GM21390 (cell line): ENCODE measurements at regions not wholly inside any gene's neighbourhood (a gene's known extent, or its start where the extent isn't known, plus 50 kb on each side); places are given as distances from the start of the nearest gene placed in this dataset.
"Not testable (repeated sequence)": the region's sequence is repeated elsewhere in the genome, so short reads cannot be mapped to it uniquely, and the experiment has no call there.

Experiments
- ATAC-seq: cut with Tn5 transposase; IDR thresholded peaks from one replicate; pipeline ENCODE4 v1.9.1; 2021; ENCODE audit not compliant: unreplicated experiment

DNA sequence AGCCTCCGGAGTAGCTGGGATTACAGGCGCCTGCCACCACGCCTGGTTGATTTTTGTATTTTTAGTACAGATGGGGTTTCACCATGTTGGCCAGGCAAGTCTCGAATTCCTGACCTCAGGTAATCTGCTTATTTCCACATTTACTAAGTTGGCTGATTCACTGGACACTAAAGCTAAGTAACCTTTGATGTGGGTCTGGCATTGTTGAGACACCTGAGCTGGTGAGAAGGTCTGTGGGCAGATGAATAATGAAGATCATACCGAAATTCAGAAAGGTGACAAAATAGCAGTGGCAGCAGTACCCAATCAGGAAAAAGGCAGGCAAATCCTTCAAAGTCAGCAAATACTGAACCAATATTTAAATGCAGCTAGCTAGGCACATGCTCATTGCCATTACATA is 210.6 kb upstream of the ZNF608 start:
- ATAC-seq, result no peak

DNA sequence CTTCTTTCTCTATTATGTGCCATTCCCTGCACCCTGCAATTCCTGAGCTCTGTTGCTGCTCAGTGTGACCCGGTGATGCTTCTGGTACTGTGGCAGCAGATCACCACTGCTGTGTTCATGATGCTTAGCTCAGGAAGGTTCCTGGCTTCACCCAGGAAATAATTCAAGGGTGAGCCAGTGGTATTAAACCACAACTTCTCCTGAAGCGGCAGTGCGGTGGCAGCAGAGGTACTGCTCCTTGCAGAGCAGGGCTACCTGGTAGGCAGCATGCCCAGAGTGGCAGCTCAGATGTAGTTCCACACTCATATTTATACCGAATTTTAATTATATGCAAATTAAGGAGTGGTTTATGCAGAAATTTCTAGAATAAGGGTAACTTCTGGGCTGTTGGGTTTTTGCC is 213.8 kb upstream of the ZNF608 start:
- ATAC-seq, result no peak

DNA sequence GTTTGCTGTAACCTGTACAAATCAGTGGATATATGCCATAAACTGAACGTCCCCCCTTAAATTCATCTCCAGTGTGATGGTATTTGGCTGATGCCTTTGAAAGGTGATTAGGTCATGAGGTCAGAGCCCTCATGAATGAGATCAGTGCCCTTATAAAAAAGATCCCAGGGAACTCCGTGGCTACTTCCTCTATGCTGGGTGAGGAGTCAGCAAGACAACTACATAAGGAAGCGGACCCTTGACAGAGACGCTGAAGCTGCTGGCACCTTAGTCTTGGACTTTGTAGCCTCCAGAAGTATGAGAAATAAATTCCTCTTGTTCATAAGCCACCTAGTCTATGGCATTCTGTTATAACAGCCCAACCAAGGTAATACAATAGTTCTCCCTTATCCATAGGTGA is 215.1 kb upstream of the ZNF608 start:
- ATAC-seq, result no peak

- no peak for ATAC-seq
Measured at GRCh38 chr5:124962111-124962510, 215.7 kb upstream of the ZNF608 start.

- ATAC-seq, result no peak
Measured at GRCh38 chr5:124962735-124963134, 216.3 kb upstream of the ZNF608 start.

GRCh38 chr5:124963236-124963919 is 216.9 kb upstream of the ZNF608 start:
- no peak for ATAC-seq

DNA sequence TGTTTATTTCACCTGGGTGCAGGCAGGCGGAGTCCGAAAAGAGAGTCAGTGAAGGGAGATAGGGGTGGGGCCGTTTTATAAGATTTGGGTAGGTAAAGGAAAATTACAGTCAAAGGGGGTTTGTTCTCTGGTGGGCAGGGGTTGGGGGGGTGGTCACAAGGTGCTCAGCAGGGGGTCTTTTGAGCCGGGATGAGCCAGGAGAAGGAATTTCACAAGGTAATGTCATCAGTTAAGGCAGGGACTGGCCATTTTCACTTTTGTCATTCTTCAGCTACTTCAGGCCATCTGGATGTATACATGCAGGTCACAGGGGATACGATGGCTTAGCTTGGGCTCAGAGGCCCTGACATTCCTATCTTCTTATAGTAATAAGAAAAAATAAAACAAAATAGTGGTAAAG is 220.3 kb upstream of the ZNF608 start:
- ATAC-seq, result not testable (repeated sequence)

GRCh38 chr5:124970381-124970780 is 223.9 kb upstream of the ZNF608 start:
- ATAC-seq, result not testable (repeated sequence)

DNA sequence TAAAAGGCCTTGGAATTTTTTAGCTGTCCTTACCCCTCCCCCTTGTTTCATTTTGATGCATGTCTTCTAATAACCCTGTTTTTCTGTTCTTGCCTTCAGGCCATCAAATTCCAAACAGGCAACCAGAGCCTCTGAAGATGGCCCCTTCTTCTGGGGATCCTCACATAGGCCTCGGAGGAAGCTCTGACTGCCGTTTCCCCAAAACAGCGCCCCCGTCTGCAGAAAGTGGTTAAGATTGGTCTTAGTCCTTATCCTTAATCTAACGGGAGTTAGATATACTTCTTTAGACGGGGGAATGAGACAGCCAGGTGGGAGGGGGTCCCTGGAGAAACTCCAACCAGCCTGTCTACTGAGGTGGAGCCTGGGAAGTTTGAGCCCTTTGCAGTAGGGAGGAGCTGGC is 226.3 kb upstream of the ZNF608 start:
- no peak for ATAC-seq

GRCh38 chr5:124973661-124974060 is 227.2 kb upstream of the ZNF608 start:
- ATAC-seq, result no peak

DNA sequence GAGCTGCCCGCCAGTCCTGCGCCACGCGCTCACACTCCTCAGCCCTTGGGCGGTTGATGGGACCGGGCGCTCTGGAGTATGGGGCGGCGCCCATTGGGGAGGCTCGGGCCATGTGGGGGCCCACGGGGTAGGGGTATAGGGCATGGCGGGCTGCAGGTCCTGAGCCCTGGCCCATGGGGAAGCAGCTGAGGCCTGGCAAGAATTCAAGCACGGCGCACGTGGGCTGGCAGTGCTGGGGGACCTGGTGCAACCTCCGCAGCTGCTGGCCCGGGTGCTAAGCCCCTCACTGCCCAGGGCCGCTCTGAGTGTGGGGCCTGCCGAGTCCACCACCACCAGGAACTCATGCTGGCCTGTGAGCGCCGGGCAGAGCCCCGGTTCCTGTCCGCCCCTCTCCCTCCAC is 229.6 kb upstream of the ZNF608 start:
- no peak for ATAC-seq

DNA sequence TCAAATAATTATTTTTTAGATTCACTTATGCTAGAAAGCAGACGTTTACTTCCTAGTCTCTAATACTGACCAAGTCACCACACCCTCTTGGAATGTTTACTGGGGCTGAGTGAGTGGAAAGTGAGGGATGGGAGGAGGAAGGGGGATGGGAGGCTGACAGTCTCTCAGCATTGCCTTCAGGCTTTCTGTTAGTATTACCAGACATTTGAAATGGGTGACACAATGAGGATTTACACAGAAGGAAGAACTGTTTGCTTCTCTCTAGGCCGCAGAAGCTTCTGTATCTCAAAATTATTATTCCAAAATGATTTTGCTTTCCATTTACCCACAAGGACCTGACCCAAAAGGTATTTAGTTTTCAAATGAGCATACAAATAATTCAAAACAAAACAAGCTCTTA is 232.8 kb upstream of the ZNF608 start:
- no peak for ATAC-seq

DNA sequence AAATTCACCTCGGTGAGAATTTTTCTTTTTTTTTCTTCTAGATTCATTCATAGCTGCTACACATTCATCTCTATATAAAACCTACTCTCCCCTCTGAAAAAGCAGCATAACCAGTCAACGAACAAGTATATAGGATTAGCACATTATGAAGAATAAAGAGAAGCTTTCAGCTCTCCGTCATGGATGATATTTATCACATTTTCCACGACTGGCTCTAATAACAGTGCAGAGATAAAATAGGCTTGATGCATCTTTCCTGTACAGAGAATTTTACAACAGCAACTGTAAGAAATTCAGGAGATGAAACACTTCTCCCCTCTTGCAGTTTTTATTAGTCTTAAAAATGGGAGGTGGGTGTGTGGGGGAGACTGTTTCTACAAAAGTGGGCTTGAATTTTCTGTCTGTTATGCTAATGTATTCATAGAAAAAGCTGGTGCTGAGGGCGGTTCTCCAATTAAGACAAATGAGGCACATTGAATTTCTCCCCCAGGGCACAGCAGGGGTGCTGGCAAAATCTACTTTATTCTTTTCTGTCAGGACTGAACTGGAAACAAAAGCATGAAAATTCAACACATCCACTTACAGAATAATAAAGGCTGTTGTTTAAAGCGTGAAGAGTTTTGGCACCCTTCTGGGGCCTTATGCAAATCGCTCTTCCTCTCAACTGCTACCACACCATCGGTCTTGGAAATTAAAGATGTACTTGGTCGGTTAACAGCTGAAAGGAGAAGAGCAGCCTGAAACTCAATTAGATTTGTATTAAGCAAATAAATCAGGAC is 233.9 kb upstream of the ZNF608 start:
- peak; percentile 97 for ATAC-seq

GRCh38 chr5:124981901-124982300 is 235.5 kb upstream of the ZNF608 start:
- ATAC-seq, result no peak

GRCh38 chr5:124986170-124986569 is 239.7 kb upstream of the ZNF608 start:
- no peak for ATAC-seq

DNA sequence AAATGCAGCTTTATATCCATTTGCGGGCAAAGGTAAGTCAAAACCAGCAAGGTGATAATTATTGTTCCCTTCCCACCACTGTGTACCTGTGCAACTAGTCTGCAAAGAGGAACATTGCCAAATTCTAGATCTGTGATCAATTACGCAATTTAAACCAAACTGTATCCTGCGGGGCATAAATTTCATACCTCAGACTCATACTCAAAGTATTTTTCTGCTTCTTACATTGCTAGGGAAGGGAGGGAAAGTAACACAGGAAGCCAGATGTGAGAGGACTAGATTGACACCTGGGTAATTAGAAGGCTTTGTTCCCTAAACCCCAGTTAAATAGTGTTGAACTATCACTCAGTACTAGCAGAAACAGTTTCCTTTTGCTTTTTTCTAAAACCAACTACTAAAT is 240.2 kb upstream of the ZNF608 start:
- ATAC-seq, result peak; percentile 57

DNA sequence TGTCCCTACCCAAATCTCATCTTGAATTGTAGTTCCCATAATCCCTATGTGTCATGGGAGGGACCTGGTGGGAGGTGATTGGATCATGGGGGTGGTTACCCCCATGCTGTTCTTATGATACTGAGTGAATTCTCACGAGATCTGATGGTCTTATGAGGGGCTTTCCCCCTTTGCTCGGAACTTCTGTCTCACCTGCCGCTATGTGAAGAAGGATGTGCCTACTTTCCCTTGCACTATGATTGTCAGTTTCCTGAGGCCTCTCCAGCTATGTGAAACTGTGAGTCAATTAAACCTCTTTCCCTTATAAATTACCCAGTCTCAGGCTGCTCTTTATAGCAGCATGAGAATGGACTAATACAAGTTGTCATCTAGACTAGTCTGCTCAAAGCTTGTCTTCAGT is 241.3 kb upstream of the ZNF608 start:
- ATAC-seq, result not testable (repeated sequence)

DNA sequence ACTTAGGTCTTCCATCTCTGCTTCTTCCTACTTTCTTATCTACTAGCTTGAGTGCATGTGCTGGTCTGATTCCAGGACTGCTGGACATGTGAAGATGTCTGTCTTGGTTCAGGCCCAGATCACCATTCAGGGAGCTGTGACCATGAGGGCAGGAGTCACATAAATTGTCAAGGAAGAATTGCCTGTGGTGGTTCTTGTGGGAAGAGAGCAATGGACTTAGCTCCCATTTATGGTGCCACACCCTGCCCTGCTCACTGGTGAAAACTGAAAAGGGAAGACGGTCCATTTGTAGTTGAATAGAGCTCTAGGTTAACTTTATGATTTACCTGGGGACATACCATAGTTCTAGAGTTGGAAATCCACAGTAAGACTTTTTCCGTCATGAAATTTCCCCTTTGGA is 244.3 kb upstream of the ZNF608 start:
- ATAC-seq, result no peak

DNA sequence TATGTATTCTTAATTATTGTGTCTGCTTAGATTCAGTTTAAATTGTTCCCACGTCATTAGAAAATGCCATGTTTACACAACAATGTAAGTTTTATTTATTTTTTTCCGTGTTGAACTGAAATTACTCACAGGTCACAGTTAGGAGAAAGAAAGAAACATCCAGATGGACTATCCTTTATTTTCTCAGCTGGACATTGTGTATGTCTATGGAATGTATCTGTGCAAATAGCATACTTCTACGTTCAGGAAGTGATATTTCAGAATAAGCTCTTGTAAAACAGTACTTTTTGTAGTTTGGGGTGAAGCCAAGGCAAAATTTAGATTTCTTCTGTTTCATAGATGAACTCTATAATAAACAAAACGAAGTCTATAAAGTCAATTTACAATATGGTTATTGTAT is 249.0 kb upstream of the ZNF608 start:
- ATAC-seq, result no peak

DNA sequence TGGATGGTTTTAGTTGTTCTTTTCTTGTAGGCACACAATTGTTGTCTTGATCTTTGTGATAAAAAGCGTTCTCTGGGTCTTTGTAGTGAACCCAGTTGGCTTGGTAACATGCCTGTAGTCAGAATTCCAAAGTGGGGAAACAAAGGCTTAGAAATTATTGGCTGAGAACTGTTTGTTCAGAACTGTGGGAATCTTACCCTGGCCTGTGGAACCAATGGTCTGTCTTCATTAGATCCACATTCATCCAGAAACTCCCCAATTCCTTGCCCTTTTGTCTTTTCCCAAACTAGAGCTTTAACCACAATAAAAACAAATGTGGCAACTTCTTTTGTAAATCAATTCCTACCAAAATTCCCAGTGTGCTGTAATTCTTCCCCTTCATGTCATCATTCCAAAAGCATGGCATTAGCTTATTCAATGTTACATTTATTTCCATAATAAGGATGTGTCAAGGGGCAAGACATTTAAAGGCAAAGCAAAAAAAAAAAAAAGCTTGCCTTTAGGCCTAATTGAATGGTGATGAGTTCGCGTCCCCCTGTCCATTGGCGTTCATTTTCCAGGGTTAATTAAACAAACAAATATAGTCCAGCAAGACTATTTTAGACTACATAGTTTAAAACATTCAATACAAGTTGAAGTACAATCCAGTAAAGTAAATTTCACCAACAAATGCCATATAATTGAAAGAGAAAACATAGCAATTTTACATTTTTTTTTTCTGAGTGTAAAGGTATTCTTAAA is 249.8 kb upstream of the ZNF608 start:
- no peak for ATAC-seq

DNA sequence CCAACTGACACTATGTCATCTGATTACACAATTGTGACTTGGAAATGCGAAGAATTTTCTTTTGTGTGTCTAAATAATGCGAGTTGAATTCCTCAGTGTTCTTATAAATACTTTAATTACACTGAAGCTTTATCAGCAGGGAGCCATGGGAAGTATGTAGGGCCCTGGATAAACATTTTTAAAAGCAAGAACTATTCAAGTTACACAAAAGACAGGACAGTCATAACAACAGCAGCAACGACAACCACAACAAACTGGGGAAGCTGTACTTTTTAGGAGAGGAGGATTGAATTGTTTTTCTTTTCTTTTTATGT is 250.3 kb upstream of the ZNF608 start:
- no peak for ATAC-seq
